A673 (cell line): ENCODE measurements at regions not wholly inside any gene's neighbourhood (a gene's known extent, or its start where the extent isn't known, plus 50 kb on each side); places are given as distances from the start of the nearest gene placed in this dataset.

Source experiments
- BruUV-seq: library from RNA; stranded (reverse); fragments of 400-500 nt; replicated peaks from 2 replicates; lab custom pipeline; 2021; lab: Mats Ljungman, UMichigan
- CTCF ChIA-PET: fragments of 300-600 bp; sonication (Branson Sonifier 250); formaldehyde crosslinking; loops from one replicate; lab custom pipeline; 2022; ENCODE audit warnings: antibody characterized with exemption; lab: Charles Lee
- POLR2A ChIA-PET: fragments of 300-600 bp; sonication (Branson Sonifier 250); formaldehyde crosslinking; loops from one replicate; lab custom pipeline; 2022; ENCODE audit warnings: antibody characterized with exemption; ENCODE audit not compliant: low non-redundant PET; lab: Charles Lee
- DNase-seq: peaks from one replicate; pipeline ENCODE4 v3.0.0-alpha.2; 2015; ENCODE audit warnings: low spot score
- H3K27ac ChIP-seq: fragments of 200-600 bp; sonication (generic); 2 replicates; pipeline ENCODE4 v1.5.1; 2016; ENCODE audit warnings: mixed run types, low read depth, mild to moderate bottlenecking, mixed read lengths, antibody characterized with exemption, low read length; ENCODE audit not compliant: poor library complexity, severe bottlenecking
- H3K27me3 ChIP-seq: fragments of 200-600 bp; sonication (generic); replicated peaks from 2 replicates; pipeline ENCODE4 v1.6.1; 2017; ENCODE audit warnings: mixed run types, low read depth, mild to moderate bottlenecking, mixed read lengths, antibody characterized with exemption, low read length; ENCODE audit not compliant: insufficient read depth, poor library complexity
- H3K36me3 ChIP-seq: fragments of 200-600 bp; sonication (generic); 2 replicates; pipeline ENCODE4 v1.6.1; 2016; ENCODE audit warnings: mixed run types, mild to moderate bottlenecking, mixed read lengths, antibody characterized with exemption, low read length; ENCODE audit not compliant: insufficient read depth, poor library complexity, severe bottlenecking
- H3K4me1 ChIP-seq: fragments of 200-600 bp; sonication (generic); 2 replicates; pipeline ENCODE4 v1.6.1; 2017; ENCODE audit warnings: mixed run types, mild to moderate bottlenecking, mixed read lengths, antibody characterized with exemption, low read length; ENCODE audit not compliant: insufficient read depth, poor library complexity, severe bottlenecking
- H3K4me3 ChIP-seq: fragments of 200-600 bp; sonication (generic); 2 replicates; pipeline ENCODE4 v1.5.1; 2016; ENCODE audit warnings: low read depth, mixed run types, mild to moderate bottlenecking, mixed read lengths, low read length; ENCODE audit not compliant: poor library complexity, severe bottlenecking
- H3K9me3 ChIP-seq: fragments of 200-600 bp; sonication (generic); 2 replicates; pipeline ENCODE4 v1.6.1; 2016; ENCODE audit warnings: mixed run types, low read depth, mild to moderate bottlenecking, mixed read lengths, antibody characterized with exemption, low read length; ENCODE audit not compliant: poor library complexity, severe bottlenecking
- EZH2 ChIP-seq: fragments of 200-600 bp; sonication (generic); IDR thresholded peaks from 2 replicates; pipeline ENCODE4 v1.6.1; 2017; ENCODE audit warnings: borderline replicate concordance, low read depth, mild to moderate bottlenecking, mixed read lengths, antibody characterized with exemption, low read length; ENCODE audit not compliant: poor library complexity, severe bottlenecking
- intact Hi-C: fragments of 100-400 bp; cut with micrococcal nuclease; formaldehyde crosslinking; loops from one replicate; pipeline ENCODE4 v1.10.0; 2022; ENCODE audit not compliant: unreplicated experiment
- TF ChIP-seq, protein P1 (sequence below): fragments of 300-800, 200-600 bp; sonication (generic); conservative IDR thresholded peaks from 2 replicates; pipeline ENCODE4 v1.5.1; 2017; ENCODE audit warnings: low read depth, mild to moderate bottlenecking, antibody characterized with exemption, low read length, moderate library complexity, mixed read lengths

DNA sequence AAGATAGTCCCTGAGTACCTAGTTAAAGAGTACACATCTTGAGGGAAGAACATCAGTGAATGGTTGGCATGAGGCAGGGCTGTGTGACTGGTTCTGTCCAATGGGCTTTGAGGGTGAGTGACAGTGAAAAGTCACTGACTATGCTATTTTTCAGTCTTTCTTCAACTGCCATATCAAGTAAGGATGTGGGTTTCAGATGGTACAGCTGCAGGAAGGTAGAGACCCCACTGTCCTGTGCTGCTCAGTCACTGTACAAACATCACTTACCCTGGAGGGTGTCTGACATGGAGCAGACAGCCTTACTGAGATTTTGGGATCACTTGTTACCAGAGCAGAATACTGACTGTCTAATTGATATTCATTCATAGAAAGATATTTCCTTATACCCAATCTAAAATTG is 115.3 kb upstream of the ASCC3 start:
- Histone ChIP-seq H3K9me3 (no peaks in the 10 kb centered on the region), H3K4me3 (no peak overlapping the region), H3K27ac (no peak overlapping the region), H3K36me3 (no peaks in the 10 kb centered on the region), H3K27me3 (no peaks in the 10 kb centered on the region), H3K4me1 (no peaks in the 10 kb centered on the region)
- ChIA-PET CTCF (no interaction called here), POLR2A (no interaction called here)
- TF ChIP-seq, protein P1, sequence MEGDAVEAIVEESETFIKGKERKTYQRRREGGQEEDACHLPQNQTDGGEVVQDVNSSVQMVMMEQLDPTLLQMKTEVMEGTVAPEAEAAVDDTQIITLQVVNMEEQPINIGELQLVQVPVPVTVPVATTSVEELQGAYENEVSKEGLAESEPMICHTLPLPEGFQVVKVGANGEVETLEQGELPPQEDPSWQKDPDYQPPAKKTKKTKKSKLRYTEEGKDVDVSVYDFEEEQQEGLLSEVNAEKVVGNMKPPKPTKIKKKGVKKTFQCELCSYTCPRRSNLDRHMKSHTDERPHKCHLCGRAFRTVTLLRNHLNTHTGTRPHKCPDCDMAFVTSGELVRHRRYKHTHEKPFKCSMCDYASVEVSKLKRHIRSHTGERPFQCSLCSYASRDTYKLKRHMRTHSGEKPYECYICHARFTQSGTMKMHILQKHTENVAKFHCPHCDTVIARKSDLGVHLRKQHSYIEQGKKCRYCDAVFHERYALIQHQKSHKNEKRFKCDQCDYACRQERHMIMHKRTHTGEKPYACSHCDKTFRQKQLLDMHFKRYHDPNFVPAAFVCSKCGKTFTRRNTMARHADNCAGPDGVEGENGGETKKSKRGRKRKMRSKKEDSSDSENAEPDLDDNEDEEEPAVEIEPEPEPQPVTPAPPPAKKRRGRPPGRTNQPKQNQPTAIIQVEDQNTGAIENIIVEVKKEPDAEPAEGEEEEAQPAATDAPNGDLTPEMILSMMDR = no peak
- TF ChIP-seq EZH2 = no peak
- BruUV-seq = no TSS peak
- intact Hi-C loops = no loop called here
- no peak for DNase-seq

DNA sequence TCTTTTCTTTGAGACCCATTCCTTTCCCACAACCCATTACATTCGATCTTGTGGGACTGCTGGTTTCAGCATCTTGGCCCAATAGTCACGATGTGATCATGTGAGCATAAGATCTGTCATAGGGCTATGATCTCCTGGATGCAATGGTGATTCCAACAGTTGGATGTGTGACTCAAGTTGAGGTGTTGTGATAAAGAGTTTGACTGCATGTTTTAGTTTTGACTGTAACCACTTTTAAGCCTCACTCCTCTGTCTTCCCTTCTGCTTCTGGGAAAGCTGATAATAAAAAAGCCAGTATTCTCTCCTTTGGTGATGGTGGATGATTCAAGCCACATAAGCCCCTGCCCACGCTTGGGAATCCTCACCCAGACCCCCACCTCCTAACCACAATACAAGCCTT is 117.0 kb upstream of the ASCC3 start:
- intact Hi-C loops = no loop called here
- DNase-seq = no peak
- BruUV-seq = no TSS peak
- Histone ChIP-seq H3K4me1 (no peaks in the 10 kb centered on the region), H3K4me3 (no peak overlapping the region), H3K27ac (no peak overlapping the region), H3K36me3 (no peaks in the 10 kb centered on the region), H3K9me3 (peaks cover 4% of the 10 kb centered on the region), H3K27me3 (no peaks in the 10 kb centered on the region)
- ChIA-PET CTCF (no interaction called here), POLR2A (no interaction called here)
- TF ChIP-seq EZH2 = no peak
- TF ChIP-seq, protein P1 = no peak

DNA sequence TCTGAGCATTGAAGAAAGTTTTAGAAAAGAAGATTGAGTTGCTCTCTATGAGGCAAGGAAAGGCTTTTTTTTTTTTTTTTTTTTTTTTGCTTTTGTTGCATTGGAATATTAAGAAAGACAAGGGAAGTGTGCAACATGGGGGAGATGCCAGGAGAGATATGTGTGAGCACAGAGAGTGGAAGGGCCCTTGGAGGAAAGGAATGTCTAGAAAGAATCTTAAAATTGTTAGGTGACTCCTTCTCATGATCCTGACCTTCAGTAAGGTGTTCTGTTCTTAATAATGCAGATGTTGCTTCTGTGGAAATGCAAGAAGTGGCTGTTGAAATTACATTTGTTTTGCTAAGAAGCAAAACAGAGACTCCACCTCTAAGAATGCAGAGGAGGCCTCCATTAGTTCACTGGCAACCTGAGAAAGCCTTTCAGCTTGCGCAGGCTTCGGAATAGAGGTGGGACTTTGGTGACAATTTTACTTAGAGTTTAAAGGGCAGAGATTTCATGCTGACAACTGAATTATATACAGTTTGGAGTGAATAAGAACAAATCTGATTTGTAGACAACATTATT is 118.0 kb upstream of the ASCC3 start:
- intact Hi-C loops = no loop called here
- Histone ChIP-seq H3K9me3 (peaks cover 9% of the 10 kb centered on the region), H3K4me3 (no peak overlapping the region), H3K27ac (no peak overlapping the region), H3K36me3 (no peaks in the 10 kb centered on the region), H3K27me3 (no peaks in the 10 kb centered on the region), H3K4me1 (no peaks in the 10 kb centered on the region)
- ChIA-PET POLR2A (no interaction called here), CTCF (no interaction called here)
- BruUV-seq = no TSS peak
- no peak for TF ChIP-seq EZH2
- TF ChIP-seq, protein P1 = no peak
- DNase-seq = no peak
